ENCODE measurements at regions not wholly inside any gene's neighbourhood (a gene's known extent, or its start where the extent isn't known, plus 50 kb on each side); places are given as distances from the start of the nearest gene placed in this dataset.

- TF ChIP-seq, protein P1, sequence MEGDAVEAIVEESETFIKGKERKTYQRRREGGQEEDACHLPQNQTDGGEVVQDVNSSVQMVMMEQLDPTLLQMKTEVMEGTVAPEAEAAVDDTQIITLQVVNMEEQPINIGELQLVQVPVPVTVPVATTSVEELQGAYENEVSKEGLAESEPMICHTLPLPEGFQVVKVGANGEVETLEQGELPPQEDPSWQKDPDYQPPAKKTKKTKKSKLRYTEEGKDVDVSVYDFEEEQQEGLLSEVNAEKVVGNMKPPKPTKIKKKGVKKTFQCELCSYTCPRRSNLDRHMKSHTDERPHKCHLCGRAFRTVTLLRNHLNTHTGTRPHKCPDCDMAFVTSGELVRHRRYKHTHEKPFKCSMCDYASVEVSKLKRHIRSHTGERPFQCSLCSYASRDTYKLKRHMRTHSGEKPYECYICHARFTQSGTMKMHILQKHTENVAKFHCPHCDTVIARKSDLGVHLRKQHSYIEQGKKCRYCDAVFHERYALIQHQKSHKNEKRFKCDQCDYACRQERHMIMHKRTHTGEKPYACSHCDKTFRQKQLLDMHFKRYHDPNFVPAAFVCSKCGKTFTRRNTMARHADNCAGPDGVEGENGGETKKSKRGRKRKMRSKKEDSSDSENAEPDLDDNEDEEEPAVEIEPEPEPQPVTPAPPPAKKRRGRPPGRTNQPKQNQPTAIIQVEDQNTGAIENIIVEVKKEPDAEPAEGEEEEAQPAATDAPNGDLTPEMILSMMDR (IDR thresholded peaks at IDR 0.05; ENCODE audit: low read depth, low read length, poor library complexity, severe bottlenecking) = no peak
- no peak for TF ChIP-seq EZH2phosphoT487 (IDR thresholded peaks at IDR 0.05; ENCODE audit: borderline replicate concordance, low read length)
These were observed 489.2 kb downstream of the MDFIC start for GRCh38 chr7:115410972-115411686.
